ENCODE measurements at regions not wholly inside any gene's neighbourhood (a gene's known extent, or its start where the extent isn't known, plus 50 kb on each side); places are given as distances from the start of the nearest gene placed in this dataset.
"Not testable (repeated sequence)": the region's sequence is repeated elsewhere in the genome, so short reads cannot be mapped to it uniquely, and the experiment has no call there.

GRCh38 chr3:69484507-69485393, 98.9 kb upstream of the FRMD4B start:
- H3K4me1 ChIP-seq = no peaks in the 10 kb centered on the region
- no peak overlapping the region for H3K27ac ChIP-seq
- H3K4me3 ChIP-seq = no peak overlapping the region
- no peaks in the 10 kb centered on the region for H3K9me3 ChIP-seq
- TF ChIP-seq, protein P1, sequence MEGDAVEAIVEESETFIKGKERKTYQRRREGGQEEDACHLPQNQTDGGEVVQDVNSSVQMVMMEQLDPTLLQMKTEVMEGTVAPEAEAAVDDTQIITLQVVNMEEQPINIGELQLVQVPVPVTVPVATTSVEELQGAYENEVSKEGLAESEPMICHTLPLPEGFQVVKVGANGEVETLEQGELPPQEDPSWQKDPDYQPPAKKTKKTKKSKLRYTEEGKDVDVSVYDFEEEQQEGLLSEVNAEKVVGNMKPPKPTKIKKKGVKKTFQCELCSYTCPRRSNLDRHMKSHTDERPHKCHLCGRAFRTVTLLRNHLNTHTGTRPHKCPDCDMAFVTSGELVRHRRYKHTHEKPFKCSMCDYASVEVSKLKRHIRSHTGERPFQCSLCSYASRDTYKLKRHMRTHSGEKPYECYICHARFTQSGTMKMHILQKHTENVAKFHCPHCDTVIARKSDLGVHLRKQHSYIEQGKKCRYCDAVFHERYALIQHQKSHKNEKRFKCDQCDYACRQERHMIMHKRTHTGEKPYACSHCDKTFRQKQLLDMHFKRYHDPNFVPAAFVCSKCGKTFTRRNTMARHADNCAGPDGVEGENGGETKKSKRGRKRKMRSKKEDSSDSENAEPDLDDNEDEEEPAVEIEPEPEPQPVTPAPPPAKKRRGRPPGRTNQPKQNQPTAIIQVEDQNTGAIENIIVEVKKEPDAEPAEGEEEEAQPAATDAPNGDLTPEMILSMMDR (IDR thresholded peaks at IDR 0.05) = no peak
- H3K27me3 ChIP-seq = no peaks in the 10 kb centered on the region
- ATAC-seq = peak; percentile 27
- intact Hi-C loops (cut with DNase I) = no loop called here
- no peaks in the 10 kb centered on the region for H3K36me3 ChIP-seq
- no peak for DNase-seq

DNA sequence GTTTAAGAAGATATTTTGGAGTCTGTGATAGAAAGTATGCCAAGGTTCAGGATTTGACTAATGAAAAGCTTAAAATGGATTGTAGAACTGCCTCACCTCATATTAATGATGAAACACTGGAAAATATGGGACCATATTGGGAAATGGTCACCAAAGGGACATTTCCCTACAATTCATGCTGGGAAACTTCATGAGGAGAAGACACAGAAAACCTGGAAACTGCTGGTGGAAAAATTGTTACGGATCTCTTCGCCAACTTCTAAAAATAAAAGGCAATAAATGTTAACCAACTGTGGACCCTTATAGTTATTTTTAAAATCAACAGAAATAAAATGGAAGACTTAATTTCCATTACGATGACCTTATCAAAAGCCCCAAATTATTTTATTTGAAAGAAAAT, 97.6 kb upstream of the FRMD4B start:
- TF ChIP-seq, protein P1 (IDR thresholded peaks at IDR 0.05) = no peak
- Histone ChIP-seq H3K4me1 (no peaks in the 10 kb centered on the region), H3K4me3 (no peak overlapping the region), H3K9me3 (no peaks in the 10 kb centered on the region), H3K36me3 (no peaks in the 10 kb centered on the region), H3K27ac (no peak overlapping the region), H3K27me3 (no peaks in the 10 kb centered on the region)
- intact Hi-C loops (cut with DNase I) = no loop called here
- no peak for ATAC-seq
- DNase-seq = no peak

DNA sequence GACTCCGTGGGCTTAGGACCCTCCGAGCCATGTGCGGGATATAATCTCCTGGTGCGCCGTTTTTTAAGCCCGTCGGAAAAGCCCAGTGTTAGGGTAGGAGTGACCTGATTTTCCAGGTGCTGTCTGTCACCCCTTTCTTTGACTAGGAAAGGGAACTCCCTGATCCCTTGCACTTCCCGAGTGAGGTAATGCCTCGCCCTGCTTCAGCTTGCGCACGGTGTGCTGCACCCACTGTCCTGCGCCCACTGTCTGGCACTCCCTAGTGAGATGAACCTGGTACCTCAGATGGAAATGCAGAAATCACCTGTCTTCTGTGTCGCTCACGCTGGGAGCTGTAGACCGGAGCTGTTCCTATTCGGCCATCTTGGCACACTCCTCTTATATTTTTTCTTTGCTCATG, 95.1 kb upstream of the FRMD4B start:
- H3K27ac ChIP-seq; ATAC-seq; H3K4me3 ChIP-seq; intact Hi-C loops (cut with DNase I); DNase-seq; H3K36me3 ChIP-seq; H3K9me3 ChIP-seq; H3K27me3 ChIP-seq; H3K4me1 ChIP-seq: not testable (repeated sequence)

DNA sequence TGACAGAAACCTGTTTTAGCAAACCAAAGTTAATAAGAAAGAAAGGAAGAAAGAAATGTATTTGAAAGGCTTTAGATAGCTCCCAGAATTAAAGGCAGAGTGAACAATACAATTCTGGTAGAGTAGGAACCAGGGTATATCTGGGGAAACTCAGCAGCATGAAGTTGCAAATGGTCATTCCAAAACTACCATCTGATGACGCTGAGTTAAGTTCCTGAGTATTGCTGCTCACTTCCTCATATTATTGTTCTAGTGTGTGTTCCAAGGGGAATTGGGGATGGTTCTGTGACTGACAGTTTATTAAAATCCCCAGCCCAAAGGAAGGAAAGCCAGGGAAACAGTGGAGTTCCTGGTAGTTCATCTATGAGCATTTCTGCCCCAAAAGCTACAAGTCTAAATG, 88.3 kb upstream of the FRMD4B start:
- TF ChIP-seq, protein P1 (IDR thresholded peaks at IDR 0.05) = no peak
- peak; percentile 51 for ATAC-seq

GRCh38 chr3:69472093-69472492, 86.2 kb upstream of the FRMD4B start:
- no peaks in the 10 kb centered on the region for H3K4me1 ChIP-seq
- no peaks in the 10 kb centered on the region for H3K36me3 ChIP-seq
- TF ChIP-seq, protein P1 (IDR thresholded peaks at IDR 0.05) = no peak
- ATAC-seq (no peak), DNase-seq (no peak)
- H3K27me3 ChIP-seq = no peaks in the 10 kb centered on the region
- H3K27ac ChIP-seq = no peak overlapping the region
- H3K9me3 ChIP-seq = no peaks in the 10 kb centered on the region
- intact Hi-C loops (cut with DNase I) = no loop called here
- no peak overlapping the region for H3K4me3 ChIP-seq

More for the DNA sequence above, 88.3 kb upstream of the FRMD4B start:
- no peak for DNase-seq
- H3K27me3 ChIP-seq = no peaks in the 10 kb centered on the region
- no peak overlapping the region for H3K27ac ChIP-seq
- H3K4me1 ChIP-seq = no peaks in the 10 kb centered on the region
- H3K9me3 ChIP-seq = no peaks in the 10 kb centered on the region
- no peak overlapping the region for H3K4me3 ChIP-seq
- intact Hi-C loops (cut with DNase I) = no loop called here
- no peaks in the 10 kb centered on the region for H3K36me3 ChIP-seq

DNA sequence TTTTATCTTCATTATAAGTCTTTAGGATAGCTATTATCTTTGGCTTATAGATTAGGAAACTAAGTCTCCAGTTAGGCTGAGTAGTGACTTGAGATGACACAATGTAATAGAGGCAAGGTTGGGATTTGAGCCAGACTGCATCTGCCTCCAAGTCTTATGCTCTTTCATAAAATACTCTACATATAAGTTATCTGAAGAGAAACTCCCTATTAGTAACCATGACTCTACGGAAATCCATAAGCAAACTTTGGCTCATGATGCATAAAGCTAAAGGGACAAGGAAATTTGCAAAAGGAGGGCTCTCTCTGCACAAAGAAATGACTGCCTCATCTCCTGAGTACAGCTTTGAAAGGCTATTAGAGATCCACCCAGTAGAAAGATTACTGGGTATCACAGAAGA, 77.6 kb upstream of the FRMD4B start:
- DNase-seq (no peak), ATAC-seq (no peak)
- no peak overlapping the region for H3K27ac ChIP-seq
- H3K27me3 ChIP-seq = no peaks in the 10 kb centered on the region
- no peaks in the 10 kb centered on the region for H3K4me1 ChIP-seq
- no peak overlapping the region for H3K4me3 ChIP-seq
- TF ChIP-seq, protein P1 (IDR thresholded peaks at IDR 0.05) = no peak
- no peaks in the 10 kb centered on the region for H3K36me3 ChIP-seq
- no peaks in the 10 kb centered on the region for H3K9me3 ChIP-seq
- intact Hi-C loops (cut with DNase I) = no loop called here

Measured in upper lobe of right lung (tissue), 1 donor.